Mesendoderm (in vitro differentiated cells): ENCODE measurements at regions not wholly inside any gene's neighbourhood (a gene's known extent, or its start where the extent isn't known, plus 50 kb on each side); places are given as distances from the start of the nearest gene placed in this dataset.
"Not testable (repeated sequence)": the region's sequence is repeated elsewhere in the genome, so short reads cannot be mapped to it uniquely, and the experiment has no call there.

ENCODE experiments used
- DNase-seq: peaks from one replicate; pipeline ENCODE4 v3.0.0; 2013
- H2AK5ac ChIP-seq: 2 replicates; pipeline ENCODE4 v1.6.1; 2013; ENCODE audit warnings: low read length, inconsistent platforms
- H2BK120ac ChIP-seq: 2 replicates; pipeline ENCODE4 v1.6.1; 2013; ENCODE audit warnings: low read depth, mild to moderate bottlenecking, low read length, moderate library complexity, mixed read lengths
- H2BK15ac ChIP-seq: replicated peaks from 2 replicates; pipeline ENCODE4 v1.6.1; 2013; ENCODE audit warnings: low read depth, mild to moderate bottlenecking, moderate library complexity
- H2BK5ac ChIP-seq: 2 replicates; pipeline ENCODE4 v1.6.1; 2013; ENCODE audit warnings: low read length, inconsistent platforms
- H3K18ac ChIP-seq: 2 replicates; pipeline ENCODE4 v1.6.1; 2013; ENCODE audit warnings: mild to moderate bottlenecking, low read length, mixed read lengths
- H3K23ac ChIP-seq: one replicate; pipeline ENCODE4 v1.6.1; 2013; ENCODE audit warnings: low read length
- H3K27ac ChIP-seq: 2 replicates; pipeline ENCODE4 v1.5.1; 2013; ENCODE audit warnings: low read depth, mild to moderate bottlenecking, inconsistent platforms, low read length, moderate library complexity
- H3K27me3 ChIP-seq: 2 replicates; pipeline ENCODE4 v1.6.1; 2013; ENCODE audit warnings: low read length, control low read depth, mild to moderate bottlenecking, inconsistent platforms; ENCODE audit not compliant: insufficient read depth, poor library complexity
- H3K36me3 ChIP-seq: 2 replicates; pipeline ENCODE4 v1.6.1; 2013; ENCODE audit warnings: low read length, inconsistent platforms; ENCODE audit not compliant: control insufficient read depth, insufficient read depth
- H3K4ac ChIP-seq: one replicate; pipeline ENCODE4 v1.6.1; 2013; ENCODE audit warnings: low read depth, mild to moderate bottlenecking, low read length, moderate library complexity
- H3K4me1 ChIP-seq: 2 replicates; pipeline ENCODE4 v1.6.1; 2013; ENCODE audit warnings: low read depth, low read length, inconsistent platforms; ENCODE audit not compliant: control insufficient read depth
- H3K4me2 ChIP-seq: 2 replicates; pipeline ENCODE4 v1.6.1; 2013; ENCODE audit warnings: low read length
- H3K4me3 ChIP-seq: 2 replicates; pipeline ENCODE4 v1.5.1; 2013; ENCODE audit warnings: mild to moderate bottlenecking, low read length
- H3K56ac ChIP-seq: one replicate; pipeline ENCODE4 v1.6.1; 2013; ENCODE audit warnings: low read length
- H3K79me1 ChIP-seq: 2 replicates; pipeline ENCODE4 v1.6.1; 2013; ENCODE audit warnings: low read length, inconsistent platforms
- H3K79me2 ChIP-seq: 2 replicates; pipeline ENCODE4 v1.6.1; 2013; ENCODE audit warnings: mild to moderate bottlenecking, low read length; ENCODE audit not compliant: control insufficient read depth, insufficient read depth
- H3K9ac ChIP-seq: 2 replicates; pipeline ENCODE4 v1.6.1; 2013; ENCODE audit warnings: low read length, inconsistent platforms
- H4K5ac ChIP-seq: one replicate; pipeline ENCODE4 v1.6.1; 2013; ENCODE audit warnings: low read length
- H4K8ac ChIP-seq: one replicate; pipeline ENCODE4 v1.6.1; 2013; ENCODE audit warnings: low read depth, mild to moderate bottlenecking, control low read depth, low read length, moderate library complexity
- WGBS: extraction: QIAGEN DNeasy Blood & Tissue Kit; methylation state at CpG from one replicate; pipeline ENCODE4 v1.1.7; 2013; ENCODE audit warnings: low lambda C conversion rate, missing lambda C conversion rate; ENCODE audit not compliant: insufficient coverage; ENCODE audit errors: extremely low coverage; 5-methylcytosine and 5-hydroxymethylcytosine counted together

DNA sequence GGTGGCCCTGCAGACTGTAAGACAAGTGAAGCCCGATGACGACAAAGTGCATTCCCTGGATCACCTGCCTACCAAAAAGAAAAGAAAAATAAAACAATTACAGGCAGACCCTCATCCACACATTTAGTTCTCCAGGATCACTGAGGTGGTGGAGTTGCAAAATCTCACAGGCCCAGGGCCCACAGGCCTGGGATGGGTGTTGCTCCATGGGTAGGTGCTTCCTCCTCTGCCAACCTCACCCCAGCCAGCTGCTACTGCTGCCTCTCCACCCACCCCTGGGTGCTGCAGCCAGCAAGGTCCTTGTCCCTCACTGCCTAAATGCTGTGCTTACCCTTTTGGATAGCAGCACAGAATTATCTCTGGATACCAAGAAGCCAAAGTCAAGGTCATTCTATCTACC, 146.4 kb upstream of the GALNT2 start:
- H3K4me3 ChIP-seq, result no peak overlapping the region

DNA sequence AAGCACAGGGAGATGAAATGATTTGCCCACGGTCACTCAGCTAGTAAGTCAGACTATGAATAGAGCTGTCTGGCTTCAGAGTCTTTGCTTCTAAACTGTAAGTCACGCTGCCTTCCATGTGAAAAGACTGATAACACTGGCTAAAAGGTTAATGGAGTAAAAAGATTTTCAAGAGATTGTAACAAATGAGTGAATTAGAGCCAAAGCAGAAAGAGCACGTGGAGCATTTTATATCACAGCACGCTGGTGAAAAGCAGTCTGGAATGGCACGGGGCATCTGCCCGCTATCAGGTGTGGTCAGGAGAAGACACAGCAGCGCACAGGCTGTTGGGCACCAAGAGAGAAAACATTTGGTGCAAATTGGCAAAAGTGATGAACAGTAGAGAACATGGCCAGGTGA, 144.8 kb upstream of the GALNT2 start:
- Histone ChIP-seq H3K4me2 (no peak overlapping the region), H2BK5ac (no peak overlapping the region), H3K23ac (no peak overlapping the region), H3K4me1 (no peaks in the 10 kb centered on the region), H3K56ac (no peak overlapping the region), H3K27me3 (no peaks in the 10 kb centered on the region), H2BK15ac (no peak overlapping the region), H3K9ac (no peak overlapping the region), H3K27ac (no peak overlapping the region), H3K79me2 (no peaks in the 10 kb centered on the region), H3K4ac (no peak overlapping the region), H2AK5ac (no peak overlapping the region), H4K8ac (no peak overlapping the region), H3K79me1 (no peaks in the 10 kb centered on the region), H4K5ac (no peak overlapping the region), H3K36me3 (no peaks in the 10 kb centered on the region), H3K4me3 (no peak overlapping the region), H2BK120ac (no peak overlapping the region), H3K18ac (no peak overlapping the region)
- no peak for DNase-seq
- WGBS, result no CpG with 5 or more reads among the region's 7 CpGs

More for the DNA sequence above, 146.4 kb upstream of the GALNT2 start:
- Histone ChIP-seq H2BK15ac (no peak overlapping the region), H3K79me1 (no peaks in the 10 kb centered on the region), H2AK5ac (no peak overlapping the region), H2BK120ac (no peak overlapping the region), H3K4ac (no peak overlapping the region), H3K18ac (no peak overlapping the region), H4K8ac (no peak overlapping the region), H3K56ac (no peak overlapping the region), H3K36me3 (no peaks in the 10 kb centered on the region), H3K27me3 (no peaks in the 10 kb centered on the region), H3K27ac (no peak overlapping the region), H3K4me2 (no peak overlapping the region), H4K5ac (no peak overlapping the region), H2BK5ac (no peak overlapping the region), H3K79me2 (no peaks in the 10 kb centered on the region), H3K23ac (no peak overlapping the region), H3K9ac (no peak overlapping the region), H3K4me1 (no peaks in the 10 kb centered on the region)
- no peak for DNase-seq
- WGBS, result no CpG with 5 or more reads among the region's 2 CpGs

DNA sequence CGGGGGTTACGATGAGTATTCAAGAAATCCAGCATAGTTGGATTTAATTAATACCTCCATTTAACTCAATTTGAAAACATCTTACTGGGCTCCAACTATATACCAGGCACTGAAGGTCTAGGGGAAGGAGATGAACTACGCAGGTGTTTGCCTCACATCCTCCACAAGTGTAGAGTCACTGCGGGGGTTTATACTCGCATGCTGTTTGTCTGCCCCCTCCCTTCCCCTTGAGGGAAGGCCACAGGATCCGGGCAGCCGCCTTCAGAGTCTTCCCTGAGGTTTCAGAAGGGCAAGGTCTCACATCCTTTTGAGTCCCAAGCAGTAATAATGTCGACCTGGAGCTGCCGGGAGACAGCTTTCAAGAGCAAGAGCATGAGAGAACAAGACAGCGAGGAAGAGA, 142.4 kb upstream of the GALNT2 start:
- no peak overlapping the region for H3K23ac ChIP-seq
- H4K8ac ChIP-seq, result no peak overlapping the region
- H3K4me2 ChIP-seq, result no peak overlapping the region
- no CpG with 5 or more reads among the region's 10 CpGs for WGBS
- H3K4ac ChIP-seq, result no peak overlapping the region
- H3K4me1 ChIP-seq, result no peaks in the 10 kb centered on the region
- H3K27me3 ChIP-seq, result no peaks in the 10 kb centered on the region
- H2BK15ac ChIP-seq, result no peak overlapping the region
- no peak overlapping the region for H2AK5ac ChIP-seq
- H3K56ac ChIP-seq, result no peak overlapping the region
- DNase-seq, result no peak
- no peak overlapping the region for H3K4me3 ChIP-seq
- H2BK120ac ChIP-seq, result no peak overlapping the region
- H2BK5ac ChIP-seq, result no peak overlapping the region
- no peaks in the 10 kb centered on the region for H3K79me1 ChIP-seq
- H3K36me3 ChIP-seq, result no peaks in the 10 kb centered on the region
- H3K9ac ChIP-seq, result no peak overlapping the region
- H3K79me2 ChIP-seq, result no peaks in the 10 kb centered on the region
- H3K27ac ChIP-seq, result no peak overlapping the region
- H4K5ac ChIP-seq, result no peak overlapping the region
- H3K18ac ChIP-seq, result no peak overlapping the region

DNA sequence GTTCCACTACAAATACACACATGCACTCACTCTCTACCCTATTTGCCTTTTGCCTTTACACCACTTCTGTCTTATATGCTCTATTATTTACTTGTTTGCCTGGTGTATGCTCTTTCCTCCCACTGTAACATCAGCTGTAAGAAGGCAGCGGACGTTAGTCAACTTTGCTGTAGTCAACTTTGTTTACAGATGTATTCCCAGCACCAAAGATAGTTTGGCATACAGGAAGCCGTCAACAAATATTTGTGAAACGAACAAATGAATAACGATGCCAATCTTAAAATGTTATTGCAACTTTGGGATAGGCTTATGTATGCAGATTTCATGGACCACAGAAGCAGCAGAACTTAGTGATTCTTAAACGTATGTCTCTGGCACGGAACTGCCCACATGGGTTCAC, 138.3 kb upstream of the GALNT2 start:
- Histone ChIP-seq H3K27me3 (no peaks in the 10 kb centered on the region), H3K27ac (no peak overlapping the region), H2BK120ac (no peak overlapping the region), H2BK5ac (no peak overlapping the region), H2BK15ac (no peak overlapping the region), H3K4me2 (no peak overlapping the region), H3K79me2 (no peaks in the 10 kb centered on the region), H3K9ac (no peak overlapping the region), H3K79me1 (no peaks in the 10 kb centered on the region), H3K56ac (no peak overlapping the region), H3K4me1 (no peaks in the 10 kb centered on the region), H3K4me3 (no peak overlapping the region), H3K36me3 (no peaks in the 10 kb centered on the region), H3K23ac (no peak overlapping the region), H4K5ac (no peak overlapping the region), H3K4ac (no peak overlapping the region), H2AK5ac (no peak overlapping the region), H4K8ac (no peak overlapping the region), H3K18ac (no peak overlapping the region)
- no peak for DNase-seq
- WGBS, result no CpG with 5 or more reads among the region's 7 CpGs

DNA sequence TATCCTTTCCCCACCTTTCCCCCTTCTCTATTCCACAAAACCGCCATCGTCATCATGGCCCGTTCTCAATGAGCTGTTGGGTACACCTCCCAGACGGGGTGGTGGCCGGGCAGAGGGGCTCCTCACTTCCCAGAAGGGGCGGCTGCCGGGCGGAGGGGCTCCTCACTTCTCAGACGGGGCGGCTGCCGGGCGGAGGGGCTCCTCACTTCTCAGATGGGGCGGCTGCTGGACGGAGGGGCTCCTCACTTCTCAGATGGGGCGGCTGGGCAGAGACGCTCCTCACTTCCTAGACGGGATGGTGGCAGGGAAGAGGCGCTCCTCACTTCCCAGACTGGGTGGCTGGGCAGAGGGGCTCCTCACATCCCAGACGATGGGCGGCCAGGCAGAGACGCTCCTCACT, 135.3 kb upstream of the GALNT2 start:
- not testable (repeated sequence) for H3K27me3 ChIP-seq, H3K36me3 ChIP-seq, H2BK5ac ChIP-seq, H3K27ac ChIP-seq, H3K18ac ChIP-seq, H3K4me2 ChIP-seq, H3K79me2 ChIP-seq, H3K9ac ChIP-seq, H2BK120ac ChIP-seq, H2BK15ac ChIP-seq, H4K5ac ChIP-seq, H3K4ac ChIP-seq, H3K56ac ChIP-seq, H3K79me1 ChIP-seq, H2AK5ac ChIP-seq, H3K4me3 ChIP-seq, H3K23ac ChIP-seq, H3K4me1 ChIP-seq, DNase-seq, H4K8ac ChIP-seq
- WGBS, result no CpG with 5 or more reads among the region's 21 CpGs

DNA sequence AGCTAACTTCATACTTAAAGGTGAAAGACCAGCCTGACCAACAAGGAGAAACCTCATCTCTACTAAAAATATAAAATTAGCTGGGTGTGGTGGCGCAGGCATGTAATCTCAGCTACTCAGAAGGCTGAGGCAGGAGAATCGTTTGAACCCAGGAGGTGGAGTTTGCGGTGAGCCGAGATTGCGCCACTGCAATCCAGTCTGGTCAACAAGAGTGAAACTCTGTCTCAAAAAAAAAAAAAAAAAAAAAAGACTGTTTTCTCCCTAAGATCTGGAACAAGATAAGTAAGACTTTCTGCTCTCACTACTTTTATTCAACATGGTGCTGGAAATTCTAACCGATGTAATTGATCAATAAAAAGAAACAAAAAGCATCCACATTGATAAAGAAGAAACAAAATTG, 131.9 kb upstream of the GALNT2 start:
- not testable (repeated sequence) for H3K18ac ChIP-seq, H3K27me3 ChIP-seq, H4K5ac ChIP-seq, H3K36me3 ChIP-seq, H4K8ac ChIP-seq, H3K4me1 ChIP-seq, H3K79me2 ChIP-seq, H3K79me1 ChIP-seq, H2AK5ac ChIP-seq, H3K27ac ChIP-seq, H2BK15ac ChIP-seq, DNase-seq, H3K9ac ChIP-seq, H3K4ac ChIP-seq, H3K56ac ChIP-seq, H2BK5ac ChIP-seq, H2BK120ac ChIP-seq, H3K4me2 ChIP-seq, H3K23ac ChIP-seq, H3K4me3 ChIP-seq
- no CpG with 5 or more reads among the region's 6 CpGs for WGBS
